Stomach (tissue), 8 donors: ENCODE measurements at regions not wholly inside any gene's neighbourhood (a gene's known extent, or its start where the extent isn't known, plus 50 kb on each side); places are given as distances from the start of the nearest gene placed in this dataset.

Experiments used
- DNase-seq, 2 donors: peaks; one replicate each; pipeline versions ENCODE4 v3.0.0 to v3.0.0-alpha.2; 2013 to 2019
- H3K27ac ChIP-seq, 5 donors: fragments of 200-600 bp in 4 of 5; sonication (generic) in 4 of 5; one replicate each; pipeline ENCODE4 v1.5.1; 2013 to 2019; ENCODE audit warnings: mild to moderate bottlenecking in 1 of 5, moderate library complexity in 1 of 5
- H3K27me3 ChIP-seq, 3 donors: fragments of 200-600 bp; sonication (generic); one replicate each; pipeline ENCODE4 v1.5.1; 2017 to 2019; ENCODE audit warnings: mixed run types in 1 of 3
- H3K36me3 ChIP-seq, 4 donors: fragments of 200-600 bp; sonication (generic); 1 replicate in 3 of 4; 2 replicates in 1 of 4; pipeline ENCODE4 v1.5.1; 2016 to 2019
- H3K4me1 ChIP-seq, 4 donors: fragments of 200-600 bp; sonication (generic); one replicate each; pipeline ENCODE4 v1.5.1; 2016 to 2019
- H3K4me3 ChIP-seq, 4 donors: fragments of 200-600 bp; sonication (generic) in 3 of 4; one replicate each; pipeline ENCODE4 v1.5.1; 2016 to 2019; ENCODE audit warnings: mild to moderate bottlenecking in 1 of 4
- H3K9me3 ChIP-seq, 4 donors: fragments of 200-600 bp; sonication (generic); one replicate each; pipeline ENCODE4 v1.5.1; 2016 to 2019
- EP300 ChIP-seq: sonication (generic); formaldehyde crosslinking; IDR thresholded peaks from one replicate; pipeline ENCODE4 v1.6.1; 2017; ENCODE audit warnings: antibody characterized with exemption
- POLR2A ChIP-seq, 4 donors: fragments of 450-650 bp; IDR thresholded peaks; one replicate each; pipeline ENCODE4 v1.6.1; 2016; ENCODE audit warnings: antibody characterized with exemption in 4 of 4, control low read depth in 2 of 4, mild to moderate bottlenecking in 1 of 4, moderate library complexity in 1 of 4
- POLR2AphosphoS5 ChIP-seq, 3 donors: sonication (generic); formaldehyde crosslinking; IDR thresholded peaks; one replicate each; pipeline ENCODE4 v1.6.1; 2016; ENCODE audit warnings: antibody characterized with exemption in 3 of 3
- WGBS, 5 donors: extraction: QIAGEN DNeasy Blood & Tissue Kit in 3 of 5; methylation state at CpG; one replicate each; pipeline versions ENCODE4 v1.1.5 to v1.1.7; 2013 to 2018; 5-methylcytosine and 5-hydroxymethylcytosine counted together
- intact Hi-C: fragments of 100-400 bp; cut with DNase I; formaldehyde crosslinking; loops from one replicate; pipeline ENCODE4 v1.15.1; 2023; ENCODE audit warnings: low total_unique reads
- TF ChIP-seq, protein P1 (sequence below), 7 experiments: fragments of 450-650 bp in 4 of 7; fragments of 200-600 bp in 3 of 7; sonication (generic) in 3 of 7; IDR thresholded peaks; one replicate each; pipeline ENCODE4 v1.5.1; 2016 to 2019; ENCODE audit warnings: antibody characterized with exemption in 7 of 7, control low read depth in 2 of 7, mild to moderate bottlenecking in 1 of 7
- donor health status: healthy with polysubstance abuse.
- donor health status: Bipolar disorder and iron deficiency.
- donor health status: healthy.

DNA sequence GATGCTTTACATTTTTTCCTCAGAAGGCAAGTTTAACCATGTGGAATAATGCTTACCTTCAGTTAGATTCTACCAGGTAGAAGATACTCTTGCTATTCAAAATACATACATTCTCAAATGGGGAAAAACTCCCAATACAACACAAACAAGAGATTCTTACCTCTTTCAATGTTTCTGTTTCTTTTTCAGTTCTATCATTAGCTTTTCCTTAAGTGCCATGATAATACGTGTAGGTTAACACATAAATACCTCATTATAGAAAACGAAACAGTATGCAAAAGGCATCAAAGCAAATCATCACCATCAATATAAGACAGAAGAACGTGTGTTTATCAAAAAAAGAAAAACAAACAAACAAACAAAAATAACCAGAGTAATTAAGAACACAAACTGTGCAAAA is 300.7 kb upstream of the ROBO1 start:
- Histone ChIP-seq H3K27me3 (no peaks in the 10 kb centered on the region), H3K9me3 (peaks cover 0 to 16% (median 2%) of the 10 kb centered on the region in 4 donors), H3K4me1 (no peaks in the 10 kb centered on the region), H3K36me3 (no peaks in the 10 kb centered on the region), H3K4me3 (no peak overlapping the region), H3K27ac (no peak overlapping the region)
- 49 to 56% (median 55%) methylated on average over 3 of the region's 3 CpGs for WGBS, 5 donors
- no peak for TF ChIP-seq POLR2AphosphoS5 (IDR thresholded peaks at IDR 0.05)
- TF ChIP-seq, protein P1, sequence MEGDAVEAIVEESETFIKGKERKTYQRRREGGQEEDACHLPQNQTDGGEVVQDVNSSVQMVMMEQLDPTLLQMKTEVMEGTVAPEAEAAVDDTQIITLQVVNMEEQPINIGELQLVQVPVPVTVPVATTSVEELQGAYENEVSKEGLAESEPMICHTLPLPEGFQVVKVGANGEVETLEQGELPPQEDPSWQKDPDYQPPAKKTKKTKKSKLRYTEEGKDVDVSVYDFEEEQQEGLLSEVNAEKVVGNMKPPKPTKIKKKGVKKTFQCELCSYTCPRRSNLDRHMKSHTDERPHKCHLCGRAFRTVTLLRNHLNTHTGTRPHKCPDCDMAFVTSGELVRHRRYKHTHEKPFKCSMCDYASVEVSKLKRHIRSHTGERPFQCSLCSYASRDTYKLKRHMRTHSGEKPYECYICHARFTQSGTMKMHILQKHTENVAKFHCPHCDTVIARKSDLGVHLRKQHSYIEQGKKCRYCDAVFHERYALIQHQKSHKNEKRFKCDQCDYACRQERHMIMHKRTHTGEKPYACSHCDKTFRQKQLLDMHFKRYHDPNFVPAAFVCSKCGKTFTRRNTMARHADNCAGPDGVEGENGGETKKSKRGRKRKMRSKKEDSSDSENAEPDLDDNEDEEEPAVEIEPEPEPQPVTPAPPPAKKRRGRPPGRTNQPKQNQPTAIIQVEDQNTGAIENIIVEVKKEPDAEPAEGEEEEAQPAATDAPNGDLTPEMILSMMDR (IDR thresholded peaks at IDR 0.05) = no peak
- no peak for TF ChIP-seq EP300
- no peak for TF ChIP-seq POLR2A (IDR thresholded peaks at IDR 0.05)
- no peak for DNase-seq
- intact Hi-C loops = no loop called here

DNA sequence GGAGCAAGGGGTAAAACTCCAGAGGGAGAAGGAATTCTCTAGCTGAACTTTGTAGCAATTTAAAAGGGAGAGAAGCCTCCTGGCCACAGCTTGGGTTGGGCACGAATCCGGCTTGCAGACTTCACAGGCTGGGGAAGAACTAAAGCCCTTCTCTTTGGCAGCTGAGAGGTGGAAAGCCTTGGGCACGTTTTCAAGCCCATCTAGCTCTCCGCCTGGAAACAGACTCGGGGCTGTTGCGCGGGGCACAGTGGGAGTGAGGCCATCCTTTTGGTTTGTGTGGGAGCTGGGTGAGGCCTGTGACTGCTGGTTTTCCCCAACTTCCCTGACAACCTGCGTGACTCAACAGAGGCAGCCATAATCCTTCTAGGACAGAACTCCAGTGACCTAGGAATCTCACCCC is 295.7 kb upstream of the ROBO1 start:
- no peaks in the 10 kb centered on the region for H3K4me1 ChIP-seq
- TF ChIP-seq EP300 (no peak), POLR2A (IDR thresholded peaks at IDR 0.05) (no peak), POLR2AphosphoS5 (IDR thresholded peaks at IDR 0.05) (no peak)
- TF ChIP-seq, protein P1 (IDR thresholded peaks at IDR 0.05) = no peak
- WGBS, 5 donors = 80 to 92% (median 91%) methylated on average over 7 to 8 of the region's 8 CpGs
- peaks cover 0 to 17% (median 5%) of the 10 kb centered on the region in 4 donors for H3K9me3 ChIP-seq
- DNase-seq = no peak
- intact Hi-C loops = no loop called here
- H3K27ac ChIP-seq = no peak overlapping the region
- H3K36me3 ChIP-seq = no peaks in the 10 kb centered on the region
- H3K4me3 ChIP-seq = no peak overlapping the region
- H3K27me3 ChIP-seq = no peaks in the 10 kb centered on the region

DNA sequence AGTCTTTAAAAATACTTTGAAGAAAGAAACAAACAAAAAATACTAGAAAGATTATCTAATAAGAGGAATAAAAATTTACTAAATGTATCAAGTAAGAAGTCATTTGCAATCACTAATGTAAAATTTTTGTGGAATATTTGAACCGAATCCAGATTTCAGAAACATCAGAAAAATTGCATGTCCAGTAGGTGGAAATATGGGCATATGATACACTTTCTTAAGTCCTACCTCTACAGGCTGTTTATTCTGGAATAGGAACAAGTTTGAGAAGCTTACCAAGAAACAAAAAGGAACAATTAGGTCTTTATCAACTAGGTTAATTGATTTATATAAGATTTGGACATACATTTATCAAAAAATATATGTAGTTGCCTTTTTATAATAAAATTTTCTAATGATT is 292.9 kb upstream of the ROBO1 start:
- TF ChIP-seq EP300 (no peak), POLR2AphosphoS5 (IDR thresholded peaks at IDR 0.05) (no peak), POLR2A (IDR thresholded peaks at IDR 0.05) (no peak)
- TF ChIP-seq, protein P1 (IDR thresholded peaks at IDR 0.05) = no peak
- intact Hi-C loops = no loop called here
- 64 to 87% (median 84%) methylated on average over 1 of the region's 1 CpG for WGBS, 5 donors
- Histone ChIP-seq H3K4me3 (no peak overlapping the region), H3K27me3 (no peaks in the 10 kb centered on the region), H3K9me3 (peaks cover 0 to 17% (median 5%) of the 10 kb centered on the region in 4 donors), H3K4me1 (no peaks in the 10 kb centered on the region), H3K27ac (no peak overlapping the region), H3K36me3 (no peaks in the 10 kb centered on the region)
- no peak for DNase-seq

DNA sequence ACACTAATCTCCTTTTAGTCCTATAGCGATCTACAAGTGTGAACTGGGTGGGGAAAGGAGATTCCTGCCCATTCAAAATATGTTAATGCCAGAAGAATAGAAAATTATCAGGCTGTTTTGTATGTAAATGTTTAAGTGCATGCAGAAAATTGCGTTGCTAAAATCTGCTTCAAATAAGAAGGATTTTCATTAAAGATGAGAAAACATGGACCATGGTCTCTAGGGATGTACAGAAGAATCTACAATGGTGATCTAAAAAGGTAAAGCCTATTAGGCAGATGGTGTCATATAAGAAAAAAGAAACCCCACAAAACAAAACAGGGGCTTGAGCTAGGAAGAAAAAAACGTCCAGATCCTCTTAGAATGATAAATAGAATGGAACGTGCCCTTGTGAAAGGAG is 287.5 kb upstream of the ROBO1 start:
- intact Hi-C loops = no loop called here
- no peak for TF ChIP-seq POLR2AphosphoS5 (IDR thresholded peaks at IDR 0.05)
- Histone ChIP-seq H3K27me3 (no peaks in the 10 kb centered on the region), H3K4me3 (no peak overlapping the region), H3K36me3 (no peaks in the 10 kb centered on the region), H3K27ac (no peak overlapping the region), H3K9me3 (peaks cover 0 to 21% (median 2%) of the 10 kb centered on the region in 4 donors), H3K4me1 (no peaks in the 10 kb centered on the region)
- 47 to 62% (median 56%) methylated on average over 4 of the region's 4 CpGs for WGBS, 5 donors
- DNase-seq = no peak

DNA sequence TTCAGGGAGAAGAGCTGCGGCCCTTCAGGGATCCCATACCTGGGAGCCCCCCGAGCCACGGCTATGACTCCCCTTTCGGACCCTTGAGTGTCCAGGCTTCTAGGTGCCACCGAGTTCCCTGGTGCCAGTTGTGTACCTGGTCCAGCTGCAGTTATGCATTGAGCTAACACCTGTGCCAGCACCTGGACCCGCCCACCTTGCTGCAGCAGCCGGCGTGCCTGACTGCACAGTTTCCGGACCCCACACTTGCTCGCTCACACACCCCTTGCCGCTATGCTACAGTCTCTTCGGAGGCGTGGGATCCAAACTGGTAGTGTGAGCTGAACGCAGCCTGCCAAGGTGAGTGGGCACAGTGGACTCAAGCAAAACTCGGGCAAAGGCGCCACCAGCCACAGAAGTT is 284.5 kb upstream of the ROBO1 start:
- H3K9me3 ChIP-seq = peaks cover 0 to 21% (median 2%) of the 10 kb centered on the region in 4 donors
- no peaks in the 10 kb centered on the region for H3K4me1 ChIP-seq
- TF ChIP-seq POLR2A (IDR thresholded peaks at IDR 0.05) = no peak
- no peak for TF ChIP-seq EP300
- TF ChIP-seq POLR2AphosphoS5 (IDR thresholded peaks at IDR 0.05) = no peak
- TF ChIP-seq, protein P1 (IDR thresholded peaks at IDR 0.05) = no peak
- intact Hi-C loops = no loop called here
- no peaks in the 10 kb centered on the region for H3K36me3 ChIP-seq
- no peak for DNase-seq
- 92 to 95% (median 94%) methylated on average over 15 to 16 of the region's 16 CpGs for WGBS, 5 donors
- H3K27ac ChIP-seq = no peak overlapping the region
- H3K27me3 ChIP-seq = no peaks in the 10 kb centered on the region
- no peak overlapping the region for H3K4me3 ChIP-seq
